ENCODE measurements at regions not wholly inside any gene's neighbourhood (a gene's known extent, or its start where the extent isn't known, plus 50 kb on each side); places are given as distances from the start of the nearest gene placed in this dataset.
A peak's percentile ranks its signal among the peaks of the same experiment; 100 is the strongest.

DNA sequence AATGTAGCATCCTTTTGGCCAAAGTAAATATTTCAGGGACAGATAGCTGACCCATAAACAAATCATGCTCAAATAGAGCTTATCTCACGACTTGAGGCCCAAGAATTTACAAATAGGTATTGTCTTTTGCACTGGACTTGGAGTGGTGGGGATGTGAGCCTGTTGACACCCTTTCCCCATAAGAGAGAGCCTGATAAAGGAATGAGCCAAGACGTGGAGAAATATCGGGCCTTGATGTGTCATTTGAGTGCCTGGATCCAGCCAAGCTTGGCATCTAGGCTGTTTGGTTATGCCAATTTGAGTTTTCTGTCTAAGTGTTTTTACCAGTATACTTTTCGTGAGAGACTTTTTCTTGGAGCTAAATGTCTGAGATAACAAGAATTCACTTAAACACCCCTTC lies 112.9 kb upstream of the RGMA start:
- H3K4me3 ChIP-seq, result no peak overlapping the region
- no peaks in the 10 kb centered on the region for H3K9me3 ChIP-seq (replicated peaks)
- DNase-seq (ENCODE audit: low read depth in 1 of 2, low spot score in 2 of 2), result no peak
- no peaks in the 10 kb centered on the region for H3K4me1 ChIP-seq (replicated peaks)
- H3K27me3 ChIP-seq (replicated peaks), result 0 out of 2 replicates have a peak, but pooled peaks cover 4% of the 10 kb centered on the region
- no peaks in the 10 kb centered on the region for H3K36me3 ChIP-seq
- H3K27ac ChIP-seq, result no peak overlapping the region

DNA sequence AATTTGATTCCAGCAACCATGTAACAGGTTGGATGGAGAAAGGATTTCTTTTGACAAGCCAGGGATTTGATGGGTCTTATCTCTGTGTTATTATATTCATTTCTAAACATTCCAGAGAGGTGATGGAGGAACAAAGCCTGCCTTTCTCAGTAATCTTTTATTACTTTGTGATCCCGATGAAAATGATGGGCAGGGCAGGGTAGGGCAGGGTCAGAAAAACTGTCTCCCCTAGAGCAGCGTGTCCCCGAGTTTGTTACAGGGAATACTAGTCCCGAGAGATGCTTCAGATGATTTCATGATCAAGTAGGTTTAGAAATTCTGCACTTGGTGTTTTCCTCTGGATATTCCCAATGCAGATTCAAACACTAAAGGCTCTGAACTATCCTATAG lies 111.8 kb upstream of the RGMA start:
- H3K27me3 ChIP-seq (replicated peaks), result 0 out of 2 replicates have a peak, but pooled peaks cover 4% of the 10 kb centered on the region
- DNase-seq (ENCODE audit: low read depth in 1 of 2, low spot score in 2 of 2), result no peak
- no peak overlapping the region for H3K27ac ChIP-seq
- no peak overlapping the region for H3K4me3 ChIP-seq
- H3K9me3 ChIP-seq (replicated peaks), result no peaks in the 10 kb centered on the region
- H3K4me1 ChIP-seq (replicated peaks), result no peaks in the 10 kb centered on the region
- no peaks in the 10 kb centered on the region for H3K36me3 ChIP-seq

DNA sequence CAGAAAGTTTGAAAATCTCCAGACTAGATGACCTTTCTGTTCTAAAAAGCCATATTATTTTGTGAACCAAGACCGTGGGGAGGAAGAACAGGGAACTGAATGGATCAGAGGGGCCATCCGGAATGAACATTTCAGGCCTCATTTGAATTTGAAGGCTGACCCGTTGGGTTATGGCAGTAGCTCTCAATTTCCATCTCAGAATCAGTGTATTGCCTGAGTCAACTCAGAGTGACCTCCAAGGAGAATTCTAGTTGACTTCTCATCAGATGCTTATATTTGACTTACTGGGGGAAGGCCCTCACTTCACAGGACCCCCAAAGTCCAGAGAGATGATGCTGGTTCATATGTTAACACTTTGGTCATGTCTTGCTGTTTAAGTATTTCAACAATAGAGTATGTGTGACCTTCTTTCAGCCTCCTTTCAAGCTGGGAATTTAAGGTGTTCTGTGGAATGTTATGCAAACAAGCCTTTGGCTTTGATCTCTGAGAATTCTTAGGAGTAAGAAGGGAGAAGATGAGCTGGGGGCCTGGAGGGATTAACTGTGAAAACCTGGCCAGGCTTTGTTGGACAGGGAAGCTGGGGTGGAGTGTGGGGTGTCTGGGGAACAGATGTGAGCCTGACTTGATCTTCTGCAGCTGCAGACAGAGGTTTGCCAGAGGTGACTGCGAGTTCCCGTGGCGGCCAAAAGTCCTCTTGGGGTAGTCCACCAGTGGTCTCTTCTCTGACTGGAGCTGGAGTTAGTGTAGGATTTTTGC lies 111.2 kb upstream of the RGMA start:
- Histone ChIP-seq H3K9me3 (replicated peaks) (no peaks in the 10 kb centered on the region), H3K27ac (no peak overlapping the region), H3K27me3 (replicated peaks) (0 out of 2 replicates have a peak, but pooled peaks cover 4% of the 10 kb centered on the region), H3K4me3 (no peak overlapping the region), H3K4me1 (replicated peaks) (no peaks in the 10 kb centered on the region), H3K36me3 (no peaks in the 10 kb centered on the region)
- DNase-seq (ENCODE audit: low read depth in 1 of 2, low spot score in 2 of 2), result no peak

DNA sequence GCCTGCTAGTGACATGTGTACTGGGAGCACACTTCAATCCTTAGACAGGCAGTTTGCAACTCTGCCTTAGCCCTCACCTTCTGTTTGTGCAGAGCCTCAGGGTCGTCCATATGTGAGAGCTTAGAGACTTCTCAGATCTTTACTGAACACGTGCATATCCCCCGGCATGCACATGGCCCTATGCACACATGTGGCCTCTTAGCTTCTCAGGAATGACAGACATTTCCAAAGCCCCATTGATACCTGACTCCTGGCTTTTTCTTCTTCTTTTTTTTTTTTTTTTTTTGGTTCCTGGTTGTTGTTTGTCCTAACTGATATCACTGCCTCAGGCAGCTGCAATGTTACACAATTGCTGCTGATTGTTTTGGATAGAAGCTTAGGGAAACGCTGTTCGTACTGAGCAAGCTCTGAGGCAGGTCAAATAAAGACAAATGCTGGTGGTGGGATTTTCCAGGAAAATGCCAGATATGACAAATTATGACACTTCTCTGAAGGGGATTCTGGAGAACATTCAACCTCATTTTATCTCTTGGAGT lies 107.2 kb upstream of the RGMA start:
- no peak overlapping the region for H3K27ac ChIP-seq
- no peaks in the 10 kb centered on the region for H3K9me3 ChIP-seq (replicated peaks)
- DNase-seq (ENCODE audit: low read depth in 1 of 2, low spot score in 2 of 2), result no peak
- no peak overlapping the region for H3K4me3 ChIP-seq
- H3K27me3 ChIP-seq (replicated peaks), result 0 out of 2 replicates have a peak, but pooled peaks cover 4% of the 10 kb centered on the region
- H3K4me1 ChIP-seq (replicated peaks), result no peaks in the 10 kb centered on the region
- no peaks in the 10 kb centered on the region for H3K36me3 ChIP-seq

DNA sequence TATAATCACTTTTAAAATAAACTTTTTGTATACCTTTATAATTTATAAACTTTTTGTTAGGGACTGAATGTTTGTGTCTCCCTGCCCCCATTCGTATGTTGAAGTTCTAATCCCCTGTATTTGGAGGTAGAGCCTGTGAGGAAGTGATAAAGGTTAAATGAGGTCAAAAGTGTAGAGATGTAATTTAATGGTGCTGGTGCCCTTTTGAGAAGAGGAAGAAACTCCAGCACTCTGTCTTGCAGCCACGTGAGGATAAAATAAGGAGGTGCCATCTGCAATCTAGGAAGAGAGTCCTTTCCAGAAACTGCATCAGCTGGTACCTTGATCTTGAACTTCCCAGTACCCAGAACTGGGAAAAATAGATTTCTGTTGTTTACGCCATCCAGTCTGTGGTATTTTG lies 106.1 kb upstream of the RGMA start:
- Histone ChIP-seq H3K4me3 (no peak overlapping the region), H3K27me3 (replicated peaks) (0 out of 2 replicates have a peak, but pooled peaks cover 4% of the 10 kb centered on the region), H3K36me3 (no peaks in the 10 kb centered on the region), H3K4me1 (replicated peaks) (no peaks in the 10 kb centered on the region), H3K27ac (no peak overlapping the region), H3K9me3 (replicated peaks) (no peaks in the 10 kb centered on the region)
- no peak for DNase-seq (ENCODE audit: low read depth in 1 of 2, low spot score in 2 of 2)

DNA sequence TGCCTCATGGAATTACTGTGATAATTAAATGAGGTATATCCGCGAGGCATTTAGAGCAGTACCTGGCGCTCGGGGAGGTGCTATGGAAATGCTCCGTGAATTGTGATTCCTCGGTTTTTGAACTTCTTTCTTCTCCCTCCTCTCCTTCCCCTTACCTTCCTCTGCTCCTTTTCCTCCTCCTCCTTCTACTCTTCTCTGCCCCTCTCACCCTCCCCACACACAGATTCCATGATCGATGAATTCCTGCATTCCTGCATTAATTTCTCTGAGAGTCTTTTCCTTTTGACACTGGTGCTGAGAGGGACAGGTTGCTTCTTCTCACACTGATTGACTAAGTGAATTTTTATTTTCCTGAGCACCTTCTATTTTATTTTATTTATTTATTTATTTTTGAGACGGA lies 101.2 kb upstream of the RGMA start:
- no peak overlapping the region for H3K4me3 ChIP-seq
- H3K27ac ChIP-seq, result no peak overlapping the region
- no peak for DNase-seq (ENCODE audit: low read depth in 1 of 2, low spot score in 2 of 2)
- no peaks in the 10 kb centered on the region for H3K27me3 ChIP-seq (replicated peaks)
- no peaks in the 10 kb centered on the region for H3K36me3 ChIP-seq
- no peaks in the 10 kb centered on the region for H3K9me3 ChIP-seq (replicated peaks)
- H3K4me1 ChIP-seq (replicated peaks), result peaks cover 11% of the 10 kb centered on the region

DNA sequence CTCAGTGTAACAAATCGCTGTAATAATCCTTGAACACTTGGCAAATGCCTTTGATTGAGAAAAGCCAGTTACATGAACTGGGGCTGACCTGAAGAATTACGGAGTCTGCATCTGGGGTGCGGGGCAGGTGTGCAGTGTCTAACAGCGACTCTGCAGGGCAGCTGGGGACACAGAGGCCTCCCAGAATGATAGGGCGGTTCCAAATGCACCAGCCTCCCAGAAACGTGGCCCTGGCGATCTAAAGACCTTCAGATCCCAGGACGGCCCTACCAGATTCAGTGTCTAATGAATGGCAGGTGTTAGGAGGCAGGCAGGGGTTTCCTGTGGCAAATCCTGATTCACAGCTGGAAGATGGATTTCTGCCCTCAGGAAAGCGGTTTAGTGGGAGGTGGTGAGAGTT lies 100.5 kb upstream of the RGMA start:
- H3K9me3 ChIP-seq (replicated peaks), result no peaks in the 10 kb centered on the region
- no peaks in the 10 kb centered on the region for H3K36me3 ChIP-seq
- no peak overlapping the region for H3K27ac ChIP-seq
- H3K27me3 ChIP-seq (replicated peaks), result no peaks in the 10 kb centered on the region
- H3K4me3 ChIP-seq, result no peak overlapping the region
- DNase-seq (ENCODE audit: low read depth in 1 of 2, low spot score in 2 of 2), result no peak
- H3K4me1 ChIP-seq (replicated peaks), result peaks cover 11% of the 10 kb centered on the region

DNA sequence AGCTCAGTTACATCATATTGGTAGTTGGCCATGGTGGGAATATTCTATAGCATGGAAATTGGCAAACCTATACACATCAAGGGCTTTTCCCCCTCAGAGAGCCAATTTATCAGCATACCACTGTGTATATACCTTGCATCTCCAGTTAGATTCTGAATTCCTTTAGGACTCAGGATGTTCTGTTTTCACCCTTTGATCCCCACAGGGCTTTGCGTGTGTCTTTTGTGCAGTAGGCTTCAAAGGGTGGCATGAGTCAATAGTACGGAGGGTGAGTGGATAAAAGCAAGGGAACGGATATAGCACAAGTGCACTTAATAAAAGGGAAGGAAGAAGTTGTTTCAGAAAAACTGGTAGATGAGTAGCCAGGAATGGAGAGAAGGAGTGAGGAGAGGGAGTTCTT lies 99.2 kb upstream of the RGMA start:
- Histone ChIP-seq H3K27ac (no peak overlapping the region), H3K27me3 (replicated peaks) (no peaks in the 10 kb centered on the region), H3K4me1 (replicated peaks) (peaks cover 11% of the 10 kb centered on the region), H3K36me3 (no peaks in the 10 kb centered on the region), H3K9me3 (replicated peaks) (no peaks in the 10 kb centered on the region), H3K4me3 (no peak overlapping the region)
- DNase-seq (ENCODE audit: low read depth in 1 of 2, low spot score in 2 of 2), result no peak

DNA sequence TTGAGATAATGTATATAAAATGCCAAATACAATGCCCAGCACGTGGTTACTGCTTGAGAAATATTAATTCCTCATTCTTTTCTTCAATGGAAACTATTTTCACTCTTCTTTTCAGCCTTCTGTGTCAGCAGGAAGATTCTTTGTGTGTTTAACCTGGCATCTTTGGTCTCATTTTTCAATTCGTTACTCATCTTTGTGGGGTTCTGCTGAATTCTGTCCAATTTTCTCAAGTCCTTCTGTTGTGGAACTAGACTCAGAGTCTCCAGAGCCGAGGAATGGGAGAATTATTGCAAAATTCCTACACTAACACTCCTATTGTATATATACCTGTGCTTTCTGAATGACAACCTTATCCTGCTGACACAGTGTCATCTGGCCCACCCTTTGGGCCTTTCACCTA lies 96.8 kb upstream of the RGMA start:
- no peaks in the 10 kb centered on the region for H3K9me3 ChIP-seq (replicated peaks)
- no peak for DNase-seq (ENCODE audit: low read depth in 1 of 2, low spot score in 2 of 2)
- H3K27ac ChIP-seq, result no peak overlapping the region
- no peaks in the 10 kb centered on the region for H3K27me3 ChIP-seq (replicated peaks)
- no peak overlapping the region for H3K4me3 ChIP-seq
- H3K4me1 ChIP-seq (replicated peaks), result peaks cover 11% of the 10 kb centered on the region
- H3K36me3 ChIP-seq, result no peaks in the 10 kb centered on the region

DNA sequence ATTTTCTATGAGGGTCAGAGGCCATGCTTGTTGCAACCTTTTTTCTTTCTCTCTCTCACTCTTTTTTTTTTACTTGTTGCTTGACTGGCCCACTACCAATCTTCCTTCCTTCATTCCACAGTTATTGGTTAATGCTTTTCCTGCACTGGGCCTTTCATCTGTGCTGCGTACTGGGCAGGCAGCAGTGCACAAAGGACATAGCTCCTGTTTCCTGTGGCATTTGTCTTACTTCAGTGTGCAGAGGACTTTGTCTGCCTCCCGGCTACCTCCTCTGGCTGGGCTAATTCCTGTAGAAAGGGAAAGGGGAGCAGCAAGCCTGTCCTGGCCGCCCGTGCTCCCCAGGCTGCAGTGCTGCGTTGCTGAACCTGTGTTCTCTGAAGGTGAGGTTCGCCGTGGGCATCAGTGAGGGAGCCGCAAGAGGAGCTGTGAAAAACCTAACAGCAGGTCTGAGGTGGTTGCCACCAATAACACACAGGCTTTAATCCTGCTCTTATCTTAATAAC lies 93.7 kb upstream of the RGMA start:
- no peak overlapping the region for H3K27ac ChIP-seq
- H3K4me1 ChIP-seq (replicated peaks), result peaks cover 26% of the 10 kb centered on the region
- H3K9me3 ChIP-seq (replicated peaks), result no peaks in the 10 kb centered on the region
- H3K36me3 ChIP-seq, result no peaks in the 10 kb centered on the region
- H3K4me3 ChIP-seq, result no peak overlapping the region
- DNase-seq (ENCODE audit: low read depth in 1 of 2, low spot score in 2 of 2), result no peak
- H3K27me3 ChIP-seq (replicated peaks), result no peaks in the 10 kb centered on the region

DNA sequence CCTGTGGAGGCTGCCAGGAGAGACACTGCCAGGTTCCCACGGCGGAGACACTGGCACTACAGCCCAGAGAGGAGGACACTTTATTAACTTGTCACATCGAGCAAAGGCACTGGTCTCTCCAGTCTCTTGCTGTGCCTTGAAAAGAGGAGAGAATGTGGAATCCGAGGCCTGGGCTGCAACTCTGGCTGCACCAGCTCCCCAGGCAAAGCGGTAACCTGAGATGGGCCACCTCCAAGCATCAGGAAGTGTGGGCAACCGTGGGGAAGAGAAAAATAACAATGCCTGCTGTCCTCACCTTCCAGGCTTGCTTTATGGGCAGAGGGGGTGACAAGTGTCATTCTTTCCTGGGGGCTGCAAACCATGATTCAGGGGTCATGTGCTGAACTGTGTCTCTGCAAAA lies 91.6 kb upstream of the RGMA start:
- Histone ChIP-seq H3K36me3 (no peaks in the 10 kb centered on the region), H3K9me3 (replicated peaks) (no peaks in the 10 kb centered on the region), H3K4me3 (no peak overlapping the region), H3K27me3 (replicated peaks) (no peaks in the 10 kb centered on the region), H3K4me1 (replicated peaks) (peaks cover 19% of the 10 kb centered on the region), H3K27ac (no peak overlapping the region)
- DNase-seq (ENCODE audit: low read depth in 1 of 2, low spot score in 2 of 2), result no peak

DNA sequence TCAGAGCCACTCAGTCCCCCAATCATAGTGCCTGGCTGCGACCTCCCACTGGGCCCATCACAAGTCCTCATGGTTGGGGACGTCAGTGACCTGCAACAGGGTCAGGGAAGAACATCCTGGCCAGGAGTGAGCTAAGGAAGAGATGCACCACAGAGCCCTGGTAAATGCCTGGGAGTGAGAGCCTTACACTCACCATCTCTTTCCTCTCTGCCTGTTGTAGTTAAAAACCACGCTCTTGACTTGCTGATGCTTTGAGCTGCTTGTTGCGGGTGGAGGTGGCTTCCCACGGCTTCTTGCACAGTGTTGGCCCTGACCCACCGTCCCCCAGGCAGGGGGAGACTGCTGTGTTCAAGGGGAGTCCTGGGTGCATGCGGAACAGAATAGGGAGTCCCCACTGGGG lies 91.1 kb upstream of the RGMA start:
- no peaks in the 10 kb centered on the region for H3K27me3 ChIP-seq (replicated peaks)
- peaks cover 15% of the 10 kb centered on the region for H3K4me1 ChIP-seq (replicated peaks)
- no peaks in the 10 kb centered on the region for H3K36me3 ChIP-seq
- no peak overlapping the region for H3K4me3 ChIP-seq
- no peak for DNase-seq (ENCODE audit: low read depth in 1 of 2, low spot score in 2 of 2)
- H3K9me3 ChIP-seq (replicated peaks), result no peaks in the 10 kb centered on the region
- 0 out of 2 replicates have a peak overlapping the region, but pooled peaks have one; percentile 10 for H3K27ac ChIP-seq

DNA sequence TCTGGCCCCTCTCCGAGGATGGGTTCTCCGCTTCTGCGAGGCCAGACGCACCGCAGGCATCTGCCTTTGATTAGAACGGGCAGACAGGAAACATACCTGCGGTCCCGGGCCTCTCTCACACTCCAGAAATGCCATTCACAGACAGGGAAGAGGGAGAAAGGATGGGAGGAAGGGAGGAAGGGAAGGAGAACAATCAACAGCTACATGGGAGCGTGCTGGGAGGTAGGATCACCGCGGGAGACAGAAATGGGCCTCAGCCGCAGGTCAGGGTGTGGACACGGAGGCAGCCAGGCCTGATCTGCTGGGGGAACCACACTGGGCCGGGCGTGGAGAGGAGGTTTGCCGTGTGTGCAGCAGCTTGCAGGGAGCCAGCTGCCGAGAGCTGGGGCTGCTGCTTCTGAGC lies 90.7 kb upstream of the RGMA start:
- DNase-seq (ENCODE audit: low read depth in 1 of 2, low spot score in 2 of 2), result peak; percentile 70 to 79
- H3K27me3 ChIP-seq (replicated peaks), result no peaks in the 10 kb centered on the region
- no peaks in the 10 kb centered on the region for H3K36me3 ChIP-seq
- H3K4me1 ChIP-seq (replicated peaks), result peaks cover 15% of the 10 kb centered on the region
- H3K4me3 ChIP-seq, result no peak overlapping the region
- H3K27ac ChIP-seq, result 0 out of 2 replicates have a peak overlapping the region, but pooled peaks have one; percentile 10
- H3K9me3 ChIP-seq (replicated peaks), result no peaks in the 10 kb centered on the region

DNA sequence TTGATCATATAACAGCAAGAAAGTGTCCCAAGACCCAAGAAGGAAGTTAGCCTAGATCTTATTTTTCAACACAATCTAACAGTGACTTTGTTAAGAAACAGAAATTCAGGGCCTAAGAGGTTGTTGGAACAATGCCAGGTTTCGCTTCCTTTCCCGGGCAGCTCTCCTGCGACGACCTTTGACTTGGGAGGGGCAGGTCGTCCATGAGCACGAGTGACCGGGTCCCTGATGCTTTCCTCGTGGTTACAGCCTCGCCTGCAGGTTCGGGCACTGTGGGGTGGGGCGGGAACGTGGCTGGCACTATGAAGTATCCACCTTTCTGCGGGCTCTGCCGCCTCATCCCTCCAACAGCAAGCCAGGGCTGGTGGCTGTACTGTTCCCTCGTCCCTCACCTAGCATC lies 90.1 kb upstream of the RGMA start:
- no peak for DNase-seq (ENCODE audit: low read depth in 1 of 2, low spot score in 2 of 2)
- H3K4me3 ChIP-seq, result no peak overlapping the region
- no peaks in the 10 kb centered on the region for H3K36me3 ChIP-seq
- H3K4me1 ChIP-seq (replicated peaks), result peaks cover 16% of the 10 kb centered on the region
- no peaks in the 10 kb centered on the region; the same call in 1 of the 2 replicates for H3K9me3 ChIP-seq (replicated peaks)
- no peaks in the 10 kb centered on the region for H3K27me3 ChIP-seq (replicated peaks)
- no peak overlapping the region for H3K27ac ChIP-seq

Measured in SJSA1 (cell line).